ENCODE measurements at regions not wholly inside any gene's neighbourhood (a gene's known extent, or its start where the extent isn't known, plus 50 kb on each side); places are given as distances from the start of the nearest gene placed in this dataset.

GRCh38 chr4:128468123-128468989, 180.7 kb upstream of the PGRMC2 start (continued):
- TF ChIP-seq FOXJ2 (tag; IDR thresholded peaks at IDR 0.05) (0 out of 2 replicates have a peak, but pooled peaks have one; percentile 34), ESRRB (CRISPR knock-in tag; IDR thresholded peaks at IDR 0.05; ENCODE audit: borderline replicate concordance) (no peak), ATF3 (IDR thresholded peaks at IDR 0.05) (peak; percentile 35; the same call in 1 of the 2 replicates), ATF3 (CRISPR knock-in tag; conservative IDR thresholded peaks at IDR 0.05) (no peak), FOXJ3 (CRISPR knock-in tag; IDR thresholded peaks at IDR 0.05) (no peak), TCF15 (CRISPR knock-in tag; IDR thresholded peaks at IDR 0.05) (no peak), ZNF584 (CRISPR knock-in tag; IDR thresholded peaks at IDR 0.05; ENCODE audit: low read depth) (no peak), SRSF1 (IDR thresholded peaks at IDR 0.05; ENCODE audit: low read depth, low read length) (no peak), SIX5 (IDR thresholded peaks at IDR 0.05; ENCODE audit: borderline replicate concordance in 1 of 2, insufficient read depth in 1 of 2, low read depth in 1 of 2, low read length in 2 of 2) (no peak), BHLHE40 (IDR thresholded peaks at IDR 0.05; ENCODE audit: low read length) (peak; percentile 59; the same call in 1 of the 2 replicates), ZKSCAN8 (CRISPR knock-in tag; IDR thresholded peaks at IDR 0.05) (peak; percentile 20; the same call in 1 of the 2 replicates), CREM (IDR thresholded peaks at IDR 0.05; ENCODE audit: low read depth) (peak; percentile 63; the same call in 1 of the 2 replicates), ARID1B (IDR thresholded peaks at IDR 0.05) (no peak), E2F4 (CRISPR knock-in tag; IDR thresholded peaks at IDR 0.05; ENCODE audit: low read depth) (no peak), NR0B1 (IDR thresholded peaks at IDR 0.05; ENCODE audit: partially characterized antibody) (no peak), SLC30A9 (CRISPR knock-in tag; IDR thresholded peaks at IDR 0.05) (no peak), FOXK2 (conservative IDR thresholded peaks at IDR 0.05 in 1 of 2, IDR thresholded peaks at IDR 0.05 in 1 of 2; ENCODE audit: low read depth in 2 of 2) (no peak), JUNB (CRISPR knock-in tag; conservative IDR thresholded peaks at IDR 0.05) (no peak), L3MBTL2 (IDR thresholded peaks at IDR 0.05) (peak; percentile 55), FOXP1 (CRISPR knock-in tag; IDR thresholded peaks at IDR 0.05) (no peak), HNRNPL (IDR thresholded peaks at IDR 0.05; ENCODE audit: low read depth, low read length) (no peak), ZNF655 (CRISPR knock-in tag; IDR thresholded peaks at IDR 0.05) (no peak), ZNF197 (CRISPR knock-in tag; IDR thresholded peaks at IDR 0.05; ENCODE audit: low read depth) (no peak), ZNF79 (CRISPR knock-in tag; IDR thresholded peaks at IDR 0.05; ENCODE audit: low read depth) (no peak)
